Adrenal gland (tissue), 5 donors: ENCODE measurements at regions not wholly inside any gene's neighbourhood (a gene's known extent, or its start where the extent isn't known, plus 50 kb on each side); places are given as distances from the start of the nearest gene placed in this dataset.

ENCODE experiments used
- CTCF ChIP-seq, 6 experiments: fragments of 450-650 bp in 4 of 6; fragments of 200-600 bp in 2 of 6; sonication (generic) in 1 of 6; IDR thresholded peaks; 1 replicate in 5 of 6; 2 replicates in 1 of 6; pipeline versions ENCODE4 v1.5.1 to v1.8.0; 2016 to 2021; ENCODE audit warnings: antibody characterized with exemption in 6 of 6, mild to moderate bottlenecking in 2 of 6, moderate library complexity in 1 of 6
- POLR2A ChIP-seq, 2 donors: fragments of 450-650 bp; IDR thresholded peaks; one replicate each; pipeline ENCODE4 v1.6.1; 2017; ENCODE audit warnings: antibody characterized with exemption in 2 of 2, mild to moderate bottlenecking in 2 of 2, moderate library complexity in 1 of 2
- donor health status: DM: no; HTN: no; CAD: no.

- TF ChIP-seq CTCF (IDR thresholded peaks at IDR 0.05), result no peak
- TF ChIP-seq POLR2A (IDR thresholded peaks at IDR 0.05), result no peak
Measured at GRCh38 chr3:154515921-154516320, 85.9 kb upstream of the GPR149 start.
